Pancreas (tissue), 10 donors: ENCODE measurements at regions not wholly inside any gene's neighbourhood (a gene's known extent, or its start where the extent isn't known, plus 50 kb on each side); places are given as distances from the start of the nearest gene placed in this dataset.

Source experiments
- ATAC-seq, 4 donors: fragments of 200-7000 bp; cut with Tn5 transposase; one replicate each; pipeline versions ENCODE4 v1.8.0 to v1.9.1; 2020; ENCODE audit warnings: mild to moderate bottlenecking in 4 of 4, moderate library complexity in 4 of 4
- DNase-seq, 6 donors: peaks; one replicate each; pipeline ENCODE4 v3.0.0-alpha.2; 2020
- FAIRE-seq: peaks from 2 replicates; lab custom pipeline; 2012; peaks lifted over from hg19 to GRCh38; lab: Jason Lieb, UNC
- H3K27ac ChIP-seq, 4 donors: fragments of 200-600 bp; sonication (generic); 1 replicate in 3 of 4; 2 replicates in 1 of 4; pipeline versions ENCODE4 v1.5.0 to v1.8.0; 2020
- H3K27me3 ChIP-seq, 4 donors: fragments of 200-600 bp; one replicate each; pipeline ENCODE4 v1.8.0; 2021
- H3K36me3 ChIP-seq, 3 donors: fragments of 200-600 bp; sonication (generic) in 1 of 3; one replicate each; pipeline versions ENCODE4 v1.5.0 to v1.8.0; 2020 to 2021
- H3K4me1 ChIP-seq, 3 donors: fragments of 200-600 bp; one replicate each; pipeline ENCODE4 v1.8.0; 2021
- H3K4me3 ChIP-seq, 4 donors: fragments of 200-600 bp; sonication (generic) in 2 of 4; one replicate each; pipeline versions ENCODE4 v1.5.0 to v1.8.0; 2020 to 2021
- H3K9me3 ChIP-seq, 4 donors: fragments of 200-600 bp; one replicate each; pipeline ENCODE4 v1.8.0; 2021
- CTCF ChIP-seq, 4 donors: fragments of 200-600 bp; sonication (generic) in 3 of 4; IDR thresholded peaks; one replicate each; pipeline versions ENCODE4 v1.5.0 to v1.8.0; 2021; ENCODE audit warnings: antibody characterized with exemption in 4 of 4
- WGBS, 2 donors: extraction: QIAGEN DNeasy Blood & Tissue Kit; methylation state at CpG; one replicate each; pipeline ENCODE4 v1.1.7; 2013; 5-methylcytosine and 5-hydroxymethylcytosine counted together
- intact Hi-C, 3 donors: fragments of 100-400 bp; cut with DNase I; formaldehyde crosslinking; loops; one replicate each; pipeline versions ENCODE4 v1.11.1 to v1.14.2; 2022
- donor health status: healthy with polysubstance abuse.
- donor health status: DM: no; HTN: no; CAD: no; lungs with moderate emphysema.
- donor health status: DM: no; HTN: no; CAD: no.
- donor health status: control.
- donor health status: control.
- donor health status: Bipolar disorder and iron deficiency.
- donor health status: DM: yes; HTN: yes; CAD: no.
- donor health status: DM: no; HTN: no; CAD: no.
- donor health status: DM: no; HTN: no; CAD: no.
- donor health status: DM: yes; HTN: yes; CAD: no.

- FAIRE-seq: no peak
- no peak for ATAC-seq
- DNase-seq: no peak
- 63 to 77% methylated on average over 7 of the region's 7 CpGs for WGBS, 2 donors
- Histone ChIP-seq H3K4me3 (no peak overlapping the region), H3K36me3 (no peaks in the 10 kb centered on the region), H3K27me3 (no peaks in the 10 kb centered on the region), H3K9me3 (no peaks in the 10 kb centered on the region), H3K4me1 (no peaks in the 10 kb centered on the region), H3K27ac (no peak overlapping the region)
- intact Hi-C loops: no loop called here
- no peak for TF ChIP-seq CTCF (IDR thresholded peaks at IDR 0.05)
Observed at GRCh38 chr18:76149734-76150133, 345.3 kb downstream of the ZNF516 start.

GRCh38 chr18:76149284-76149683 lies 345.8 kb downstream of the ZNF516 start:
- Histone ChIP-seq H3K36me3 (no peaks in the 10 kb centered on the region), H3K27ac (no peak overlapping the region), H3K4me3 (no peak overlapping the region), H3K27me3 (no peaks in the 10 kb centered on the region), H3K4me1 (no peaks in the 10 kb centered on the region), H3K9me3 (no peaks in the 10 kb centered on the region)
- TF ChIP-seq CTCF (IDR thresholded peaks at IDR 0.05): no peak
- intact Hi-C loops: no loop called here
- ATAC-seq: no peak
- 66 to 79% methylated on average over 4 of the region's 4 CpGs for WGBS, 2 donors
- no peak for FAIRE-seq
- DNase-seq: no peak

- intact Hi-C loops: no loop called here
- Histone ChIP-seq H3K36me3 (no peaks in the 10 kb centered on the region), H3K4me1 (no peaks in the 10 kb centered on the region), H3K4me3 (no peak overlapping the region), H3K27ac (no peak overlapping the region), H3K9me3 (no peaks in the 10 kb centered on the region), H3K27me3 (no peaks in the 10 kb centered on the region)
- WGBS, 2 donors: 59 to 69% methylated on average over 23 of the region's 23 CpGs
- DNase-seq (no peak), ATAC-seq (no peak), FAIRE-seq (no peak)
- TF ChIP-seq CTCF (IDR thresholded peaks at IDR 0.05): no peak
Observed at GRCh38 chr18:76145521-76146376, 349.3 kb downstream of the ZNF516 start.

- DNase-seq (no peak), ATAC-seq (no peak), FAIRE-seq (no peak)
- TF ChIP-seq CTCF (IDR thresholded peaks at IDR 0.05): no peak
- Histone ChIP-seq H3K4me3 (no peak overlapping the region), H3K9me3 (no peaks in the 10 kb centered on the region), H3K27me3 (no peaks in the 10 kb centered on the region), H3K36me3 (no peaks in the 10 kb centered on the region), H3K27ac (no peak overlapping the region), H3K4me1 (no peaks in the 10 kb centered on the region)
- intact Hi-C loops: no loop called here
- 65 to 71% methylated on average over 18 of the region's 18 CpGs for WGBS, 2 donors
Observed at GRCh38 chr18:76144844-76145243, 350.2 kb downstream of the ZNF516 start.

GRCh38 chr18:76142611-76143010 lies 352.4 kb downstream of the ZNF516 start:
- no peaks in the 10 kb centered on the region for H3K4me1 ChIP-seq
- intact Hi-C loops: no loop called here
- no peak overlapping the region for H3K4me3 ChIP-seq
- no peak for ATAC-seq
- WGBS, 2 donors: 43 to 57% methylated on average over 2 of the region's 2 CpGs
- H3K9me3 ChIP-seq: no peaks in the 10 kb centered on the region
- DNase-seq: no peak
- no peak overlapping the region for H3K27ac ChIP-seq
- no peaks in the 10 kb centered on the region for H3K36me3 ChIP-seq
- no peak for FAIRE-seq
- H3K27me3 ChIP-seq: no peaks in the 10 kb centered on the region
- TF ChIP-seq CTCF (IDR thresholded peaks at IDR 0.05): no peak
